ENCODE measurements at regions not wholly inside any gene's neighbourhood (a gene's known extent, or its start where the extent isn't known, plus 50 kb on each side); places are given as distances from the start of the nearest gene placed in this dataset.

GRCh38 chr16:86962259-86962658, 354.9 kb downstream of the C16orf95 start:
- no peak overlapping the region for H3K4me3 Mint-ChIP-seq (ENCODE audit: low read depth)

GRCh38 chr16:86962913-86963312, 354.3 kb downstream of the C16orf95 start:
- Mint-ChIP-seq H3K27ac (no peak overlapping the region), H3K9me3 (ENCODE audit: low read depth) (no peaks in the 10 kb centered on the region), H3K4me3 (ENCODE audit: low read depth) (no peak overlapping the region), H3K36me3 (ENCODE audit: insufficient read depth) (no peaks in the 10 kb centered on the region), H3K27me3 (peaks cover 60% of the 10 kb centered on the region), H3K4me1 (ENCODE audit: low read depth) (peaks cover 13% of the 10 kb centered on the region)
- TF ChIP-seq CTCF (IDR thresholded peaks at IDR 0.05; ENCODE audit: unreplicated experiment): no peak
- no peak for DNase-seq (ENCODE audit: low spot score, unreplicated experiment)

More at GRCh38 chr16:86962259-86962658, 354.9 kb downstream of the C16orf95 start:
- H3K36me3 Mint-ChIP-seq (ENCODE audit: insufficient read depth): no peaks in the 10 kb centered on the region
- peaks cover 56% of the 10 kb centered on the region for H3K27me3 Mint-ChIP-seq
- peaks cover 13% of the 10 kb centered on the region for H3K4me1 Mint-ChIP-seq (ENCODE audit: low read depth)
- DNase-seq (ENCODE audit: low spot score, unreplicated experiment): no peak
- peak overlapping the region; percentile 35 for H3K27ac Mint-ChIP-seq
- no peak for TF ChIP-seq CTCF (IDR thresholded peaks at IDR 0.05; ENCODE audit: unreplicated experiment)
- H3K9me3 Mint-ChIP-seq (ENCODE audit: low read depth): no peaks in the 10 kb centered on the region

- H3K4me3 Mint-ChIP-seq (ENCODE audit: low read depth): no peak overlapping the region
- H3K9me3 Mint-ChIP-seq (ENCODE audit: low read depth): no peaks in the 10 kb centered on the region
- peaks cover 61% of the 10 kb centered on the region for H3K27me3 Mint-ChIP-seq
- no peak for DNase-seq (ENCODE audit: low spot score, unreplicated experiment)
- H3K36me3 Mint-ChIP-seq (ENCODE audit: insufficient read depth): no peaks in the 10 kb centered on the region
- H3K27ac Mint-ChIP-seq: no peak overlapping the region
- peaks cover 11% of the 10 kb centered on the region for H3K4me1 Mint-ChIP-seq (ENCODE audit: low read depth)
- no peak for TF ChIP-seq CTCF (IDR thresholded peaks at IDR 0.05; ENCODE audit: unreplicated experiment)
These were observed 353.3 kb downstream of the C16orf95 start for GRCh38 chr16:86963600-86964575.

GRCh38 chr16:86964796-86965241, 352.4 kb downstream of the C16orf95 start:
- Mint-ChIP-seq H3K4me1 (ENCODE audit: low read depth) (peaks cover 9% of the 10 kb centered on the region), H3K4me3 (ENCODE audit: low read depth) (no peak overlapping the region), H3K36me3 (ENCODE audit: insufficient read depth) (no peaks in the 10 kb centered on the region), H3K9me3 (ENCODE audit: low read depth) (no peaks in the 10 kb centered on the region), H3K27ac (no peak overlapping the region), H3K27me3 (peaks cover 59% of the 10 kb centered on the region)
- no peak for DNase-seq (ENCODE audit: low spot score, unreplicated experiment)
- no peak for TF ChIP-seq CTCF (IDR thresholded peaks at IDR 0.05; ENCODE audit: unreplicated experiment)

- no peak for DNase-seq (ENCODE audit: low spot score, unreplicated experiment)
- no peak for TF ChIP-seq CTCF (IDR thresholded peaks at IDR 0.05; ENCODE audit: unreplicated experiment)
- peaks cover 53% of the 10 kb centered on the region for H3K27me3 Mint-ChIP-seq
- peaks cover 9% of the 10 kb centered on the region for H3K4me1 Mint-ChIP-seq (ENCODE audit: low read depth)
- H3K4me3 Mint-ChIP-seq (ENCODE audit: low read depth): no peak overlapping the region
- no peak overlapping the region for H3K27ac Mint-ChIP-seq
- H3K36me3 Mint-ChIP-seq (ENCODE audit: insufficient read depth): no peaks in the 10 kb centered on the region
- H3K9me3 Mint-ChIP-seq (ENCODE audit: low read depth): no peaks in the 10 kb centered on the region
These were observed 351.9 kb downstream of the C16orf95 start for GRCh38 chr16:86965331-86965730.
